H9 (cell line): ENCODE measurements at regions not wholly inside any gene's neighbourhood (a gene's known extent, or its start where the extent isn't known, plus 50 kb on each side); places are given as distances from the start of the nearest gene placed in this dataset.

Experiments used
- DNase-seq: peaks from one replicate; pipeline ENCODE4 v3.0.0-alpha.2; 2017
- H2AFZ ChIP-seq: one replicate; pipeline ENCODE4 v1.6.1; 2013; ENCODE audit warnings: mild to moderate bottlenecking, low read length, control low read depth, moderate library complexity
- H2AK5ac ChIP-seq: 2 replicates; pipeline ENCODE4 v1.6.1; 2013; ENCODE audit warnings: low read length, control low read depth, mixed read lengths; ENCODE audit not compliant: insufficient read length
- H2BK120ac ChIP-seq: one replicate; pipeline ENCODE4 v1.6.1; 2013; ENCODE audit warnings: low read depth, mild to moderate bottlenecking, low read length, control low read depth, inconsistent platforms; ENCODE audit not compliant: poor library complexity, severe bottlenecking
- H2BK12ac ChIP-seq: 2 replicates; pipeline ENCODE4 v1.6.1; 2013; ENCODE audit warnings: low read length, control low read depth, mixed read lengths, low read depth; ENCODE audit not compliant: insufficient read length
- H2BK15ac ChIP-seq: 2 replicates; pipeline ENCODE4 v1.6.1; 2013; ENCODE audit warnings: low read depth, low read length, control low read depth
- H2BK20ac ChIP-seq: one replicate; pipeline ENCODE4 v1.6.1; 2013; ENCODE audit warnings: low read depth, mild to moderate bottlenecking, low read length, control low read depth, inconsistent platforms; ENCODE audit not compliant: poor library complexity, severe bottlenecking
- H2BK5ac ChIP-seq: 2 replicates; pipeline ENCODE4 v1.6.1; 2013; ENCODE audit warnings: low read length, control low read depth, mixed read lengths; ENCODE audit not compliant: insufficient read length
- H3K14ac ChIP-seq: 2 replicates; pipeline ENCODE4 v1.6.1; 2013; ENCODE audit warnings: low read length, control low read depth; ENCODE audit not compliant: insufficient read depth
- H3K18ac ChIP-seq: 2 replicates; pipeline ENCODE4 v1.6.1; 2013; ENCODE audit warnings: low read depth, mild to moderate bottlenecking, mixed read lengths, low read length, control low read depth; ENCODE audit not compliant: insufficient read length
- H3K23ac ChIP-seq: 2 replicates; pipeline ENCODE4 v1.6.1; 2013; ENCODE audit warnings: low read length, control low read depth, mixed read lengths, low read depth; ENCODE audit not compliant: insufficient read length
- H3K23me2 ChIP-seq: 2 replicates; pipeline ENCODE4 v1.6.1; 2013; ENCODE audit warnings: low read depth, mild to moderate bottlenecking, mixed read lengths, low read length, control low read depth; ENCODE audit not compliant: insufficient read length, poor library complexity, severe bottlenecking
- H3K27ac ChIP-seq: 2 replicates; pipeline ENCODE4 v1.5.1; 2013; ENCODE audit warnings: low read length, control low read depth, mixed read lengths, low read depth; ENCODE audit not compliant: insufficient read length
- H3K27me3 ChIP-seq: 2 replicates; pipeline ENCODE4 v1.6.1; 2013; ENCODE audit warnings: low read length, control low read depth, inconsistent platforms; ENCODE audit not compliant: insufficient read depth
- H3K4ac ChIP-seq: 2 replicates; pipeline ENCODE4 v1.6.1; 2013; ENCODE audit warnings: low read depth, mild to moderate bottlenecking, control low read depth, inconsistent platforms, low read length, moderate library complexity
- H3K4me1 ChIP-seq: 2 replicates; pipeline ENCODE4 v1.6.1; 2013; ENCODE audit warnings: low read length, control low read depth, inconsistent platforms; ENCODE audit not compliant: insufficient read depth
- H3K4me2 ChIP-seq: 2 replicates; pipeline ENCODE4 v1.6.1; 2013; ENCODE audit warnings: low read length, control low read depth, mixed read lengths; ENCODE audit not compliant: insufficient read length, insufficient read depth
- H3K56ac ChIP-seq: 2 replicates; pipeline ENCODE4 v1.6.1; 2013; ENCODE audit warnings: low read depth, mild to moderate bottlenecking, mixed read lengths, low read length, control low read depth; ENCODE audit not compliant: insufficient read length
- H3K79me1 ChIP-seq: 2 replicates; pipeline ENCODE4 v1.6.1; 2013; ENCODE audit warnings: low read depth, mild to moderate bottlenecking, moderate library complexity, low read length, control low read depth, inconsistent platforms; ENCODE audit not compliant: insufficient read depth, poor library complexity, severe bottlenecking
- H3K79me2 ChIP-seq: 2 replicates; pipeline ENCODE4 v1.6.1; 2013; ENCODE audit warnings: low read length, control low read depth, inconsistent platforms; ENCODE audit not compliant: insufficient read depth
- H3K9ac ChIP-seq: 2 replicates; pipeline ENCODE4 v1.6.1; 2013; ENCODE audit warnings: low read length, control low read depth, mixed read lengths; ENCODE audit not compliant: insufficient read length; ENCODE audit errors: extremely low read depth
- H3K9me3 ChIP-seq: one replicate; pipeline ENCODE4 v1.6.1; 2013; ENCODE audit warnings: low read depth, low read length, inconsistent platforms; ENCODE audit not compliant: control insufficient read depth
- H3T11ph ChIP-seq: one replicate; pipeline ENCODE4 v1.6.1; 2013; ENCODE audit warnings: mild to moderate bottlenecking, low read length, control low read depth, inconsistent platforms
- H4K20me1 ChIP-seq: one replicate; pipeline ENCODE4 v1.6.1; 2013; ENCODE audit not compliant: control insufficient read depth, insufficient read length, insufficient read depth
- H4K5ac ChIP-seq: 2 replicates; pipeline ENCODE4 v1.6.1; 2013; ENCODE audit warnings: low read depth, mild to moderate bottlenecking, mixed read lengths, low read length, control low read depth; ENCODE audit not compliant: insufficient read length
- H4K8ac ChIP-seq: replicated peaks from 2 replicates; pipeline ENCODE4 v1.6.1; 2013; ENCODE audit warnings: low read length, control low read depth, mixed read lengths, low read depth; ENCODE audit not compliant: insufficient read length
- H4K91ac ChIP-seq: 2 replicates; pipeline ENCODE4 v1.6.1; 2013; ENCODE audit warnings: low read depth, mild to moderate bottlenecking, moderate library complexity, mixed read lengths, low read length, control low read depth; ENCODE audit not compliant: insufficient read length
- H3K27ac Mint-ChIP-seq, 3 experiments: 2 replicates in 2 of 3; 3 replicates in 1 of 3; pipeline ENCODE4 v1.8.0; 2020 to 2021; ENCODE audit warnings: mixed read lengths in 3 of 3, mild to moderate bottlenecking in 1 of 3, moderate library complexity in 1 of 3
- H3K27me3 Mint-ChIP-seq: 2 replicates; pipeline ENCODE4 v1.8.0; 2021; ENCODE audit warnings: low read depth, mild to moderate bottlenecking, moderate library complexity, mixed read lengths
- H3K36me3 Mint-ChIP-seq, 3 experiments: 2 replicates in 2 of 3; 3 replicates in 1 of 3; pipeline ENCODE4 v1.8.0; 2020 to 2021; ENCODE audit warnings: low read depth in 3 of 3, mixed read lengths in 3 of 3; ENCODE audit not compliant: insufficient read depth in 1 of 3
- H3K4me1 Mint-ChIP-seq, 2 experiments: 2 replicates each; pipeline ENCODE4 v1.8.0; 2020; ENCODE audit warnings: mixed read lengths in 2 of 2
- H3K4me3 Mint-ChIP-seq, 2 experiments: 2 replicates in 1 of 2; 3 replicates in 1 of 2; pipeline ENCODE4 v1.8.0; 2020 to 2021; ENCODE audit warnings: mild to moderate bottlenecking in 2 of 2, mixed read lengths in 2 of 2, moderate library complexity in 1 of 2
- H3K9me3 Mint-ChIP-seq, 2 experiments: 2 replicates in 1 of 2; 3 replicates in 1 of 2; pipeline ENCODE4 v1.8.0; 2020; ENCODE audit warnings: mild to moderate bottlenecking in 2 of 2, mixed read lengths in 2 of 2, moderate library complexity in 1 of 2
- CTCF ChIP-seq: fragments of 200-600 bp; sonication (generic); conservative IDR thresholded peaks from 3 replicates; pipeline ENCODE4 v1.8.0; 2021; ENCODE audit warnings: antibody characterized with exemption, mild to moderate bottlenecking
- WGBS: extraction: QIAGEN DNeasy Blood & Tissue Kit; methylation state at CpG from one replicate; pipeline ENCODE4 v1.1.7; 2013; ENCODE audit warnings: missing lambda C conversion rate, low lambda C conversion rate, mixed read lengths; ENCODE audit not compliant: insufficient read length; ENCODE audit errors: extremely low coverage; 5-methylcytosine and 5-hydroxymethylcytosine counted together

DNA sequence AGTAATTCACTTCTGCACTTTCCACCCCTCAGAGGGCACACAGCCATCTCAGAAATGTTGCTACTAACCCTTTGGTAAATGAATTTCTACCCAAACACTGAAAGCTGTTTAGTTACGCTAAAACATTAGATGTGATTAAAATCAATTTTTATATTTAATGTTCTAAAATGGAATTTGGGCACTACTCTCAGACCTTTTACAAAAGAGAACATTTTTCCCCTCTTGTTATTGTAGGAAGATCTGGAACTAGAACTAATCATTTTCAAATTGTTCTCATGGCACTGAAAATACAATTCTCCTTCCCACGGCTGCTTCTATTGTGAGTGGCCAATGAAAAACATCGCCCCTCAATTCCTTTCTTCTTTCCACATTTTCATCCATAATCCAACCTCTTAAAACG is 627.4 kb downstream of the CDH26 start:
- no peak overlapping the region for H3T11ph ChIP-seq
- no peak overlapping the region for H3K18ac ChIP-seq
- no peak overlapping the region for H3K23ac ChIP-seq
- TF ChIP-seq CTCF: no peak
- no peaks in the 10 kb centered on the region for H3K23me2 ChIP-seq
- H2BK15ac ChIP-seq: no peak overlapping the region
- no peak overlapping the region for H3K27ac ChIP-seq
- no peaks in the 10 kb centered on the region for H3K79me2 ChIP-seq
- H4K5ac ChIP-seq: no peak overlapping the region
- H4K91ac ChIP-seq: no peak overlapping the region
- no peaks in the 10 kb centered on the region for H3K27me3 ChIP-seq
- H4K20me1 ChIP-seq: no peaks in the 10 kb centered on the region
- H3K9me3 Mint-ChIP-seq: no peaks in the 10 kb centered on the region
- H2AK5ac ChIP-seq: no peak overlapping the region
- H3K9ac ChIP-seq: no peak overlapping the region
- no peak overlapping the region for H2AFZ ChIP-seq
- H3K27me3 Mint-ChIP-seq: no peaks in the 10 kb centered on the region
- H2BK5ac ChIP-seq: no peak overlapping the region
- no CpG with 5 or more reads among the region's 4 CpGs for WGBS
- no peak overlapping the region for H3K4me3 Mint-ChIP-seq
- H3K4me2 ChIP-seq: no peak overlapping the region
- H3K9me3 ChIP-seq: no peaks in the 10 kb centered on the region
- no peak overlapping the region for H2BK20ac ChIP-seq
- no peak for DNase-seq
- peaks cover 3% of the 10 kb centered on the region; the same call in 1 of the 2 replicates for H3K4me1 ChIP-seq
- H3K4me1 Mint-ChIP-seq: peaks cover 12 to 18% of the 10 kb centered on the region in 2 experiments
- no peak overlapping the region for H2BK12ac ChIP-seq
- H3K14ac ChIP-seq: no peak overlapping the region
- H4K8ac ChIP-seq: no peak overlapping the region
- no peak overlapping the region for H3K27ac Mint-ChIP-seq
- no peak overlapping the region for H3K56ac ChIP-seq
- H3K4ac ChIP-seq: no peak overlapping the region
- H2BK120ac ChIP-seq: no peak overlapping the region
- H3K36me3 Mint-ChIP-seq: no peaks in the 10 kb centered on the region
- H3K79me1 ChIP-seq: no peaks in the 10 kb centered on the region
